SU-DHL-6 (cell line): ENCODE measurements at regions not wholly inside any gene's neighbourhood (a gene's known extent, or its start where the extent isn't known, plus 50 kb on each side); places are given as distances from the start of the nearest gene placed in this dataset.

Experiments
- H2AFZ ChIP-seq: fragments of 200-600 bp; sonication (generic); 2 replicates; pipeline ENCODE4 v1.6.1; 2014; ENCODE audit warnings: low read depth, mild to moderate bottlenecking, moderate library complexity, mixed read lengths, antibody characterized with exemption, low read length; ENCODE audit not compliant: severe bottlenecking
- H3F3A ChIP-seq: fragments of 200-600 bp; shearing (Covaris generic); 2 replicates; pipeline ENCODE4 v1.6.0; 2016; ENCODE audit warnings: antibody characterized with exemption, mild to moderate bottlenecking; ENCODE audit not compliant: insufficient read depth
- H3K27ac ChIP-seq: fragments of 200-600 bp; sonication (generic); 2 replicates; pipeline ENCODE4 v1.5.1; 2016; ENCODE audit warnings: low read depth, mild to moderate bottlenecking, low read length, moderate library complexity, mixed read lengths
- H3K27me3 ChIP-seq: fragments of 200-600 bp; sonication (generic), shearing (Covaris generic); 2 replicates; pipeline ENCODE4 v1.6.0; 2014; ENCODE audit warnings: mild to moderate bottlenecking, low read length
- H3K36me3 ChIP-seq: fragments of 200-600 bp; sonication (generic); 2 replicates; pipeline ENCODE4 v1.6.1; 2014; ENCODE audit warnings: mild to moderate bottlenecking, low read length, mixed read lengths
- H3K4me2 ChIP-seq: fragments of 300-600, 200-600 bp; shearing (Covaris generic), sonication (generic); 2 replicates; pipeline ENCODE4 v1.6.0; 2014; ENCODE audit warnings: low read length, low read depth, mild to moderate bottlenecking; ENCODE audit not compliant: poor library complexity, severe bottlenecking
- H3K4me3 ChIP-seq: fragments of 200-600 bp; sonication (generic); 2 replicates; pipeline ENCODE4 v1.5.1; 2014; ENCODE audit warnings: antibody characterized with exemption, low read length, mild to moderate bottlenecking, mixed read lengths; ENCODE audit not compliant: insufficient read depth, poor library complexity, severe bottlenecking
- H3K79me2 ChIP-seq: fragments of 200-600 bp; sonication (generic); 2 replicates; pipeline ENCODE4 v1.6.1; 2014; ENCODE audit warnings: mild to moderate bottlenecking, low read length, moderate library complexity; ENCODE audit not compliant: insufficient read depth
- H3K9ac ChIP-seq: fragments of 200-600 bp; sonication (generic); 2 replicates; pipeline ENCODE4 v1.7.0; 2014; ENCODE audit warnings: mild to moderate bottlenecking, low read length
- H3K9me2 ChIP-seq: fragments of 200-600 bp; sonication (generic); replicated peaks from 2 replicates; pipeline ENCODE4 v1.6.1; 2014; ENCODE audit warnings: low read length; ENCODE audit not compliant: insufficient read depth
- H3K9me3 ChIP-seq: fragments of 200-600 bp; sonication (generic); 2 replicates; pipeline ENCODE4 v1.6.1; 2014; ENCODE audit warnings: low read length, mixed read lengths; ENCODE audit not compliant: insufficient read depth
- H4K20me1 ChIP-seq: fragments of 200-600 bp; sonication (generic); 2 replicates; pipeline ENCODE4 v1.6.1; 2014; ENCODE audit warnings: low read depth, mild to moderate bottlenecking, antibody characterized with exemption, low read length, moderate library complexity, mixed read lengths
- EZH2phosphoT487 ChIP-seq: fragments of 200-600 bp; sonication (generic), shearing (Covaris generic); conservative IDR thresholded peaks from 2 replicates; pipeline ENCODE4 v1.6.1; 2018; ENCODE audit warnings: mild to moderate bottlenecking, antibody characterized with exemption, low read length, moderate library complexity, mixed read lengths
- TF ChIP-seq, protein P1 (sequence below): fragments of 200-600 bp; sonication (generic); IDR thresholded peaks from one replicate; pipeline ENCODE4 v1.5.1; 2017; ENCODE audit warnings: antibody characterized with exemption, mild to moderate bottlenecking, low read length, moderate library complexity; ENCODE audit not compliant: insufficient read depth, poor library complexity, severe bottlenecking

DNA sequence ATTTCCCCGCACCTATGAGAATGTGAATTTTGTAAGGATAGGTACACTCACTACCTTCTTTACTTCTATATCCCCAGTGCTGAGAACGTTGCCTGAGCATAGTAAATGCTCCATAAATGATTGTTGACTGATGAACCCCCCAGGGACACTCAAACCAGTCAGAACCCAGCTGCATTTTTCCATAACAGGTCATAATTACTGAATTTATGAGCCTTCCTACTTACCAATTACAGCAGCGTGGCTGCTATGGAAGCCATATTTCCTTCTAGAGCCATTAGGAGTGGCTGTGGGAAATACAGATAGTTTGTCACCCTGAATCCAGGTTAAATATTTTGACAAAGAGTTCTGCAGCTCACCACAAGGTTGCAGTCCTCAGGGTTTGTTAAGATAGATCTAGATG is 135.0 kb downstream of the TAF11L14 start:
- Histone ChIP-seq H3K27ac (no peak overlapping the region), H3F3A (no peaks in the 10 kb centered on the region), H4K20me1 (no peaks in the 10 kb centered on the region), H3K4me3 (no peak overlapping the region), H3K9me2 (no peaks in the 10 kb centered on the region), H3K27me3 (no peaks in the 10 kb centered on the region), H2AFZ (no peak overlapping the region), H3K4me2 (no peak overlapping the region), H3K79me2 (no peaks in the 10 kb centered on the region), H3K36me3 (no peaks in the 10 kb centered on the region), H3K9me3 (no peaks in the 10 kb centered on the region), H3K9ac (no peak overlapping the region)
- TF ChIP-seq EZH2phosphoT487 = no peak
- TF ChIP-seq, protein P1, sequence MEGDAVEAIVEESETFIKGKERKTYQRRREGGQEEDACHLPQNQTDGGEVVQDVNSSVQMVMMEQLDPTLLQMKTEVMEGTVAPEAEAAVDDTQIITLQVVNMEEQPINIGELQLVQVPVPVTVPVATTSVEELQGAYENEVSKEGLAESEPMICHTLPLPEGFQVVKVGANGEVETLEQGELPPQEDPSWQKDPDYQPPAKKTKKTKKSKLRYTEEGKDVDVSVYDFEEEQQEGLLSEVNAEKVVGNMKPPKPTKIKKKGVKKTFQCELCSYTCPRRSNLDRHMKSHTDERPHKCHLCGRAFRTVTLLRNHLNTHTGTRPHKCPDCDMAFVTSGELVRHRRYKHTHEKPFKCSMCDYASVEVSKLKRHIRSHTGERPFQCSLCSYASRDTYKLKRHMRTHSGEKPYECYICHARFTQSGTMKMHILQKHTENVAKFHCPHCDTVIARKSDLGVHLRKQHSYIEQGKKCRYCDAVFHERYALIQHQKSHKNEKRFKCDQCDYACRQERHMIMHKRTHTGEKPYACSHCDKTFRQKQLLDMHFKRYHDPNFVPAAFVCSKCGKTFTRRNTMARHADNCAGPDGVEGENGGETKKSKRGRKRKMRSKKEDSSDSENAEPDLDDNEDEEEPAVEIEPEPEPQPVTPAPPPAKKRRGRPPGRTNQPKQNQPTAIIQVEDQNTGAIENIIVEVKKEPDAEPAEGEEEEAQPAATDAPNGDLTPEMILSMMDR = no peak

DNA sequence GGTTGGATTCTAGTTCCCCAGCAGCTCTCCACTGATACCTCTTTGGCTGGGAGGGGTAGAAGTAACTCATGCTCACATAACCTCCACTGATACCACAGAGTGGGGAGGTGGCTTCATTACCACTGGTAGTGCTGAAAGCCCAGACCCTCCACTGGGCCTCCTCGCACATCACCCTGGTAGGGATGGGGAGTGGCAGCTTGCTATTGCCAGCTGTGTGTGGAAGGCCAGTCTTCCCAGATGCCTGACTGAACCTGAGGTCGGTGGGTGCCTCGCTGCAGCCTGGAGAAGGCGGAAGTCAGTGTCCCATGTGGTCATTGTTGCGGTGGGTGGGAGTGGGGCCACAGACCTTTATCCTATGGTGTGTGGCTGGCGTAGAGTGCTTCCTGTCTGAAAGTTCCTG is 138.0 kb downstream of the TAF11L14 start:
- Histone ChIP-seq H3K9me3 (no peaks in the 10 kb centered on the region), H3K4me3 (no peak overlapping the region), H3K27ac (no peak overlapping the region), H4K20me1 (no peaks in the 10 kb centered on the region), H3K9ac (no peak overlapping the region), H3F3A (no peaks in the 10 kb centered on the region), H2AFZ (no peak overlapping the region), H3K27me3 (no peaks in the 10 kb centered on the region), H3K79me2 (no peaks in the 10 kb centered on the region), H3K4me2 (no peak overlapping the region), H3K36me3 (no peaks in the 10 kb centered on the region), H3K9me2 (no peaks in the 10 kb centered on the region)
- TF ChIP-seq EZH2phosphoT487 = no peak
- TF ChIP-seq, protein P1 = no peak

DNA sequence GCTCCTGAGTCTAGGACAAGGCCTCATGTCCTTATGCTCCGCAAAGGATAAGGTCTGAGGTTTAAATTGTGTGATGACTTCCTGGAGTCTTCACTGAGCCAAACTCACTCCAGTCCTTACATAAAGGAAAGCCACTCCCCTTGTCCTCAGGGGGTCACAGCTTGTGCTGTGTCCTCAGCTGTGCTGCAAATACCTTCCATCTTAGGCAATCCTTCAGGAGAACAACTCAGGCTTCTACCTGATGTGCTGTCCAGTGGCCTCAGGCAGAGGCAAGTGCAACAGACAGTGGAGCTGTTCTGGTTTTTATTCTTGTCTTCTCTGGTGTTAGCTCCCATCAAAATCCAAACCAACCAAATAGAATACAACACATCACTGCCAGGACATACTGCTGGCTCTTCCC is 151.5 kb downstream of the TAF11L14 start:
- TF ChIP-seq EZH2phosphoT487 = no peak
- TF ChIP-seq, protein P1 = no peak
- no peaks in the 10 kb centered on the region for H3K9me3 ChIP-seq
- no peaks in the 10 kb centered on the region for H4K20me1 ChIP-seq
- H2AFZ ChIP-seq = no peak overlapping the region
- H3K4me3 ChIP-seq = no peak overlapping the region
- H3K9ac ChIP-seq = no peak overlapping the region
- no peaks in the 10 kb centered on the region for H3F3A ChIP-seq
- no peaks in the 10 kb centered on the region for H3K79me2 ChIP-seq
- H3K27me3 ChIP-seq = no peaks in the 10 kb centered on the region
- no peaks in the 10 kb centered on the region for H3K36me3 ChIP-seq
- H3K27ac ChIP-seq = no peak overlapping the region
- no peaks in the 10 kb centered on the region for H3K9me2 ChIP-seq
- no peak overlapping the region for H3K4me2 ChIP-seq
